Left lung (tissue), 4 donors: ENCODE measurements at regions not wholly inside any gene's neighbourhood (a gene's known extent, or its start where the extent isn't known, plus 50 kb on each side); places are given as distances from the start of the nearest gene placed in this dataset.

Experiments
- ATAC-seq: fragments of 200-7000 bp; cut with Tn5 transposase; one replicate; pipeline ENCODE4 v1.9.1; 2020; ENCODE audit warnings: moderate library complexity
- DNase-seq, 4 donors: peaks; one replicate each; pipeline ENCODE4 v3.0.0-alpha.2; 2013 to 2020
- H3K27ac ChIP-seq, 2 donors: fragments of 200-600 bp; sonication (generic) in 1 of 2; one replicate each; pipeline versions ENCODE4 v1.5.0 to v1.8.0; 2020 to 2021
- H3K27me3 ChIP-seq, 2 donors: fragments of 200-600 bp; sonication (generic) in 1 of 2; one replicate each; pipeline versions ENCODE4 v1.5.0 to v1.8.0; 2020 to 2021
- H3K36me3 ChIP-seq, 2 donors: fragments of 200-600 bp; sonication (generic) in 1 of 2; one replicate each; pipeline versions ENCODE4 v1.5.0 to v1.8.0; 2020 to 2021
- H3K4me1 ChIP-seq, 2 donors: fragments of 200-600 bp; one replicate each; pipeline ENCODE4 v1.8.0; 2021
- H3K4me3 ChIP-seq, 2 donors: fragments of 200-600 bp; sonication (generic) in 1 of 2; one replicate each; pipeline versions ENCODE4 v1.5.0 to v1.8.0; 2020 to 2021; ENCODE audit warnings: mild to moderate bottlenecking in 1 of 2
- H3K9me3 ChIP-seq, 2 donors: fragments of 200-600 bp; sonication (generic) in 1 of 2; one replicate each; pipeline versions ENCODE4 v1.5.0 to v1.8.0; 2020 to 2021
- intact Hi-C, 2 donors: fragments of 100-400 bp; cut with DNase I; formaldehyde crosslinking; loops; one replicate each; pipeline versions ENCODE4 v1.11.2 to v1.14.2; 2022
- TF ChIP-seq, protein P1 (sequence below), 2 donors: fragments of 200-600 bp; sonication (generic) in 1 of 2; IDR thresholded peaks; one replicate each; pipeline versions ENCODE4 v1.5.0 to v1.8.0; 2021; ENCODE audit warnings: antibody characterized with exemption in 2 of 2
- donor health status: DM: no; HTN: yes; CAD: no.
- donor health status: DM: no; HTN: no; CAD: no.

DNA sequence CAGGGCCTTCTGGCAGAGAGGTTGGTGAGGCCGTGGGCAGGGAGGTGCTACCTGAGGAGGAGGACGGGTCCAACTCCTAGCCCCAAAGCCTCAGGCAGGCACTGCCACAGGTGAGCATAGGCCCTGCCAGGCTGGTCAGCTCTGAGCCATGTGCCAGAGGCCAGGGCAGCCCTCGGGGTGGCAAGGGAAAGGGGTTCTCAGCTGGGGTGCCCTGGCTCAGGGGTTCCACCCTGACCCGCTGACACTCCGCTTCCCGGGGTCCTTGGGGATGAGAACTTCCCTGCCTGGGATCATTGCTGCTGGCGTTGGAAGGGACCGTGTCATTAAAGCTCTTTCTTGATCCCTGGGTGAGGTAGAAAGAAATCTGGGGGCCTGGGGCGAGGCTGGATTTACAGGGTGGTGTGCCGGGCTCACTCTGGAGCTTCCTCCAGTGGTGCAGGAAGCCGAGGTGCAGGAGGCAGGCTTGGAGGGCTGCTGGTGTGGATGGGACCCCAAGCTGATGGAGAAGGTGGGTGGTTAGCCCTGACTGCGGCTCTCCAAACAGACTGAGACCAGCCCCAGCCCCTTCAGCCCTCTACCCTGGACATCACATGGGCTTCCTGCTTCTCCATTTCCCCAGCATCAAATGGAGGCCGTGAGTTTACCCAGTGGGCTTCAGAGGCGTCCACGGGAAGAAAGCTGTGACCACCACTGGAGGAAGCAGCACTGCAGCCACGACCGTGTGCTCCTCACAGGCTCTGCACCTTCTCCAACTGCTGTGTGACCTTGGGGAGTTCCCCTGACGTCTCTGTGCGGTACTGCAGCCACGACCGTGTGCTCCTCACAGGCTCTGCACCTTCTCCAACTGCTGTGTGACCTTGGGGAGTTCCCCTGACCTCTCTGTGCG lies 295.2 kb downstream of the NDUFA10 start:
- Histone ChIP-seq H3K27ac (no peak overlapping the region), H3K9me3 (peaks cover 0 to 11% of the 10 kb centered on the region in 2 donors), H3K4me1 (no peaks in the 10 kb centered on the region), H3K4me3 (no peak overlapping the region), H3K27me3 (no peaks in the 10 kb centered on the region), H3K36me3 (no peaks in the 10 kb centered on the region)
- ATAC-seq (no peak), DNase-seq (no peak)
- intact Hi-C loops, result no loop called here
- TF ChIP-seq, protein P1, sequence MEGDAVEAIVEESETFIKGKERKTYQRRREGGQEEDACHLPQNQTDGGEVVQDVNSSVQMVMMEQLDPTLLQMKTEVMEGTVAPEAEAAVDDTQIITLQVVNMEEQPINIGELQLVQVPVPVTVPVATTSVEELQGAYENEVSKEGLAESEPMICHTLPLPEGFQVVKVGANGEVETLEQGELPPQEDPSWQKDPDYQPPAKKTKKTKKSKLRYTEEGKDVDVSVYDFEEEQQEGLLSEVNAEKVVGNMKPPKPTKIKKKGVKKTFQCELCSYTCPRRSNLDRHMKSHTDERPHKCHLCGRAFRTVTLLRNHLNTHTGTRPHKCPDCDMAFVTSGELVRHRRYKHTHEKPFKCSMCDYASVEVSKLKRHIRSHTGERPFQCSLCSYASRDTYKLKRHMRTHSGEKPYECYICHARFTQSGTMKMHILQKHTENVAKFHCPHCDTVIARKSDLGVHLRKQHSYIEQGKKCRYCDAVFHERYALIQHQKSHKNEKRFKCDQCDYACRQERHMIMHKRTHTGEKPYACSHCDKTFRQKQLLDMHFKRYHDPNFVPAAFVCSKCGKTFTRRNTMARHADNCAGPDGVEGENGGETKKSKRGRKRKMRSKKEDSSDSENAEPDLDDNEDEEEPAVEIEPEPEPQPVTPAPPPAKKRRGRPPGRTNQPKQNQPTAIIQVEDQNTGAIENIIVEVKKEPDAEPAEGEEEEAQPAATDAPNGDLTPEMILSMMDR (IDR thresholded peaks at IDR 0.05), result no peak

DNA sequence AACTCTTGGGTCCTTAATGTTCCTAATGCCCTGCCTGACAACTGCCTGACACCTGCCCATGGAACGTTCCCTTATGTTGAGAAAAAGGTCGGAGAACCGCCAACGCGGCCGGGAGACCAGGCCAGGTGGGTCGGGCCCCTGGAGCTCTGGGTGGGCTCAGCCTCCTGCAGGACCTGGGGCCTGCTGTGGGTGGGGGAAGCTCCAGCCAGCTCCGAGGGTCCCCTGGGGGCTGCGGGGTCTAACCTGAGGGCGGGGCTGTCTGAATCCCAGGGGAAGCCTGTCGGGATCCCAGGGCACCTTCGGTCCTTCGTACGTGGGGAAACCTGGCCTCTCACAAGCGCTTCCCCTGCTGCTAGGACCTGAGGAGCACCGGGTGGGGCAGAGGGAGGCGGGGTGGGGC lies 296.0 kb downstream of the NDUFA10 start:
- TF ChIP-seq, protein P1 (IDR thresholded peaks at IDR 0.05), result no peak
- Histone ChIP-seq H3K9me3 (peaks cover 0 to 5% of the 10 kb centered on the region in 2 donors), H3K4me1 (no peaks in the 10 kb centered on the region), H3K4me3 (no peak overlapping the region), H3K27me3 (no peaks in the 10 kb centered on the region), H3K27ac (no peak overlapping the region), H3K36me3 (no peaks in the 10 kb centered on the region)
- DNase-seq (peak in 1 of 4 donors; percentile 65), ATAC-seq (no peak)
- intact Hi-C loops, result no loop called here

DNA sequence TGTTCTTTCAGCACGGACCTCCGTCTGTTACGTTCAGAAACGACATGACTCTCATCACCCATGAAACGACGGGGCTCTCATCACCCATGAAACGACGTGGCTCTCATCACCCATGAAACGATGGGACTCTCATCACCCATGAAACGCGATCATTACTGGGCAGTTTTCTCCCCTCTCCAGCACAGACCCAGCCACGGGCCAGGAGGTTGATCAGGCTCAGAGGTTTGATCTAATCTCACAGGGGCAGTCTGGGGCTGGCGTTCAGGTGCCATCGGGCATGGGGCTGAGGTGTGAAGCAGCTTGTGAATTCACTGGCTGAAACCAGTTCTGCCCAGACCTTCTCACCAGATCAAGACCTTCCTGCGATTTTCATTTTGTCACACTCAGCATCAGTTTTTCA lies 296.4 kb downstream of the NDUFA10 start:
- Histone ChIP-seq H3K9me3 (peaks cover 0 to 1% of the 10 kb centered on the region in 2 donors), H3K36me3 (no peaks in the 10 kb centered on the region), H3K27ac (no peak overlapping the region), H3K27me3 (no peaks in the 10 kb centered on the region), H3K4me3 (no peak overlapping the region), H3K4me1 (no peaks in the 10 kb centered on the region)
- intact Hi-C loops, result no loop called here
- TF ChIP-seq, protein P1 (IDR thresholded peaks at IDR 0.05), result no peak
- DNase-seq (peak in 1 of 4 donors; percentile 55), ATAC-seq (no peak)

DNA sequence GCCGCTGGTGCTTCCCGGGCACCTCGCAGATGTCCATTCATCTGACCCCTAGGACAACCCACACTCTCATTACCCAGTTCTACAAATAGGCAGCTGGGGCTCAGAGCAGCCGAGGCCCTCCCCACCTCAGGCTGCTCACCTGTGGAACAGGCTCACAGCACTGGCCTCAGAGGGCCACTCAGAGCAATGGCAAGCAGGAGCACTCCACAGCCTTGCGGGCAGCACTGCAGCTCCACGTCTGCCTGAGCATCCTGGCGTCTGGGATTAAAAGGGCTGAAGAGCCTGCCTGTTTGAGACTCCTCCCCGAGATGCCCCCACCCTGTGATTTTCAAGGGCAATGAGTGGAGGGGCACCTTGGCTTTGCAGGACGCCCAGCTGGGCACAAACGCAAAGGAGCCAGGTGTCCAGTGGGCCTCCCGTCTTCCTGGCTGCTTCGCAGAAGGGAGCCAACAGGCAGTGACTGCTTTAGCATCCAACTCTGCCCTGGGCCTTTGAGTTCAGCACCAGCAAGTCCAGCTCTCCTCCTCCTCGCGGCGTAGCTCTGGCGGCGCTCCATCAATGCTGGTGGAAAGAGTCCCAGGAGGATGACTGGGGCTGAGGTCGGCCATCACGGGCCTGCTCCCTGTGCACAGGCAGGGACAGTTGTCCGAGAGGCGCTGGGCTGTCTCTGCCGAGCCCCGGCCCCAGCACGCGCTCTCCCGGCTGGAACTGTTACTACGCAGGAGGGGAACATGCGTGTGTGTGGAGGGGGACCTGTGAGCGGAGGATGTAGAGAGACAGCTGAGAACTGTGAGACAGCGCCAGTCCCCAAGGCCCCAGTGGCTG lies 297.2 kb downstream of the NDUFA10 start:
- H3K4me3 ChIP-seq, result no peak overlapping the region
- TF ChIP-seq, protein P1 (IDR thresholded peaks at IDR 0.05), result no peak
- H3K36me3 ChIP-seq, result no peaks in the 10 kb centered on the region
- intact Hi-C loops, result no loop called here
- H3K27ac ChIP-seq, result no peak overlapping the region
- no peak for ATAC-seq
- no peaks in the 10 kb centered on the region for H3K4me1 ChIP-seq
- H3K27me3 ChIP-seq, result no peaks in the 10 kb centered on the region
- no peak for DNase-seq
- H3K9me3 ChIP-seq, result no peaks in the 10 kb centered on the region

DNA sequence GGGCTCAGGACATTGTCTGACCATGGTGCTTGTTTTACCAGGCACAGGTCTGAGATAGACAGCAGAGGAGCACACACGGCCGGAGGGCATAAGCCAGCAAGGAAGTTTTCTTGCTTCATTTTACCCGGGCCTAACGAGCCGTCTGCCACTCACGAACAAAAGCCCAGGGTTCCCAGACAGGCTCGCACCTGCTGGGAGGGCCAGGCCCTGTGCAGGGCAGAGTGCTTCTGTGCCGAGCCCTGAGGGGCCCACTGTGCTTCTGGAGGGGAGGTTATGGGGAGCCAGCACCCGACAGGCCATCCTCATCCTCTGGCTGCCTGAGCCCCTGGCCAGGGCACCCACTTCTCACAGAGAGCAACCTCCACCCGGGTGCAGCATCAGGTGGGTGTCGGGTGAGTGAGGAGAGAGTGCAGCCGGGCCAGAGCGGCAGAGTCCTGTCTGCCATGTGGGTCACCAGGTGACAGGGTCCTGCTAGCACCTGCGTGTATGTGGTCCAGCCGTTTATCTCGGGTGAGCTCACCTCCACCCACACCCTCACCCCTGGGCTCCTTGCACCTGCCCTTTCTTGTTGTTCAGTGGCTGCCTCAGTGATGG lies 297.9 kb downstream of the NDUFA10 start:
- ATAC-seq, result no peak
- no peaks in the 10 kb centered on the region for H3K4me1 ChIP-seq
- no peaks in the 10 kb centered on the region for H3K27me3 ChIP-seq
- peak in 1 of 4 donors; percentile 27 for DNase-seq
- H3K9me3 ChIP-seq, result no peaks in the 10 kb centered on the region
- H3K36me3 ChIP-seq, result no peaks in the 10 kb centered on the region
- intact Hi-C loops, result no loop called here
- no peak overlapping the region for H3K27ac ChIP-seq
- TF ChIP-seq, protein P1 (IDR thresholded peaks at IDR 0.05), result no peak
- H3K4me3 ChIP-seq, result no peak overlapping the region
